ENCODE measurements at regions not wholly inside any gene's neighbourhood (a gene's known extent, or its start where the extent isn't known, plus 50 kb on each side); places are given as distances from the start of the nearest gene placed in this dataset.

DNA sequence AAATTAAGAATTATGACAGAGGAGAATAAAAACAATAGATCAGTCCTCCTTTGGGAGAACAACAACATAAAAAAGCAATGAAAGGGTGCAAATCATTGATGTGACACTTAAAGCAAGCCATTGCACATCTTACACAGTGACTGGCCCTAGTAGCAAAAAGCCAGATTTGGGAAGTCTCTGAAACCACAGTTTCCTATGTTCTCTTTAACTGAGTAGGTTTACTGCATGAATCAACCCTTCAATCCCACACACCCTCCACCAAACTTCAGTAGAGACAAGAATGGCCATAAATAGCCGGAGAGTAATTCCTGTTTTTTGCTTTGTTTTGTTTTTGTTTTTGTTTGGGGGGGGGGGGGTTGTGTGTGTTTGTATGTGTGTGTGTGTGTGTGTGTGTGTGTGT is 180.8 kb downstream of the VEGFC start:
- TF ChIP-seq CTCF (IDR thresholded peaks at IDR 0.05) (no peak), POLR2A (IDR thresholded peaks at IDR 0.05) (no peak)
